BJ (cell line): ENCODE measurements at regions not wholly inside any gene's neighbourhood (a gene's known extent, or its start where the extent isn't known, plus 50 kb on each side); places are given as distances from the start of the nearest gene placed in this dataset.

ENCODE experiments used
- CTCF ChIA-PET: fragments of 350-600 bp; formaldehyde crosslinking; extraction: SDS; loops from one replicate; lab custom pipeline; 2021; ENCODE audit warnings: antibody characterized with exemption, inconsistent platforms; lab: Yijun Ruan, JAX
- POLR2A ChIA-PET: fragments of 300-600 bp; sonication (Branson Sonifier 250); formaldehyde crosslinking; extraction: SDS; loops from one replicate; lab custom pipeline; 2021; ENCODE audit warnings: antibody characterized with exemption; lab: Charles Lee
- DNase-seq: peaks from one replicate; pipeline ENCODE4 v3.0.0-alpha.2; 2011; ENCODE audit warnings: low read depth
- H3K27me3 ChIP-seq: 2 replicates; pipeline ENCODE4 v1.6.0; 2011; ENCODE audit warnings: low read length; ENCODE audit not compliant: control insufficient read depth, insufficient read depth
- H3K36me3 ChIP-seq: 2 replicates; pipeline ENCODE4 v1.5.1; 2011; ENCODE audit warnings: low read length; ENCODE audit not compliant: control insufficient read depth, insufficient read depth
- H3K4me3 ChIP-seq: 2 replicates; pipeline ENCODE4 v1.5.1; 2011; ENCODE audit warnings: low read depth, mild to moderate bottlenecking, control low read depth, low read length
- TF ChIP-seq, protein P1 (sequence below): IDR thresholded peaks from 2 replicates; pipeline ENCODE4 v1.5.1; 2011; ENCODE audit warnings: low read depth, mild to moderate bottlenecking, control low read depth, inconsistent platforms, low read length, moderate library complexity; ENCODE audit not compliant: insufficient read depth

DNA sequence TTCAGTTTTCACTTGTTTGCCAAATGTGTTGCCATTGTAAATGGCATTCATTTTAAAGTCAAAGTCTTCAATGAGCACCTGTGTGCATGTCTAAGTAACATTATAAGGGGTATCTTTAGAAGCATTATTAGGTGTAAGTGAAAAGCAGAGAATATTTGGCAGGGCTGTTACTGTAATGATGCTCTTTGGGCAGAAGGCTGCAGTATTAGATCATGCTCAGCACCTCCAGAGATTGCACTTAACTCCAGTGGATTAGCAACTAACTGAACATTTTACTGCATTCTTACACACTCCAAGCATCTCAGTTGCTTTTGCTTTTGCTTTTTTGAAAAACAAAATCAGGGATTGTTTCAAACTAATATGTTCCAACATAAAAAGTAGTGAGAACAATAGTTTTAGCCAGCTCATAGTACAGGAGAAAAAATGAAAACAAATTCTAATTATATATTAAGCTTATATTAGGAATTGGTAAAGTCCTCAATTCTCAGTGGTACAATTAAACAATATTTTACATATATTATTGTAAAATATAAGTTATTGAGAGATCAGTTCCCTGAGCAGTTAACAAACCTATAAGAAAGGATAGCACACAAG, 1740.9 kb upstream of the CDH9 start:
- no peak overlapping the region for H3K4me3 ChIP-seq
- ChIA-PET CTCF (no interaction called here), POLR2A (no interaction called here)
- TF ChIP-seq, protein P1, sequence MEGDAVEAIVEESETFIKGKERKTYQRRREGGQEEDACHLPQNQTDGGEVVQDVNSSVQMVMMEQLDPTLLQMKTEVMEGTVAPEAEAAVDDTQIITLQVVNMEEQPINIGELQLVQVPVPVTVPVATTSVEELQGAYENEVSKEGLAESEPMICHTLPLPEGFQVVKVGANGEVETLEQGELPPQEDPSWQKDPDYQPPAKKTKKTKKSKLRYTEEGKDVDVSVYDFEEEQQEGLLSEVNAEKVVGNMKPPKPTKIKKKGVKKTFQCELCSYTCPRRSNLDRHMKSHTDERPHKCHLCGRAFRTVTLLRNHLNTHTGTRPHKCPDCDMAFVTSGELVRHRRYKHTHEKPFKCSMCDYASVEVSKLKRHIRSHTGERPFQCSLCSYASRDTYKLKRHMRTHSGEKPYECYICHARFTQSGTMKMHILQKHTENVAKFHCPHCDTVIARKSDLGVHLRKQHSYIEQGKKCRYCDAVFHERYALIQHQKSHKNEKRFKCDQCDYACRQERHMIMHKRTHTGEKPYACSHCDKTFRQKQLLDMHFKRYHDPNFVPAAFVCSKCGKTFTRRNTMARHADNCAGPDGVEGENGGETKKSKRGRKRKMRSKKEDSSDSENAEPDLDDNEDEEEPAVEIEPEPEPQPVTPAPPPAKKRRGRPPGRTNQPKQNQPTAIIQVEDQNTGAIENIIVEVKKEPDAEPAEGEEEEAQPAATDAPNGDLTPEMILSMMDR, result no peak
- no peaks in the 10 kb centered on the region for H3K36me3 ChIP-seq
- no peak for DNase-seq
- H3K27me3 ChIP-seq, result no peaks in the 10 kb centered on the region

DNA sequence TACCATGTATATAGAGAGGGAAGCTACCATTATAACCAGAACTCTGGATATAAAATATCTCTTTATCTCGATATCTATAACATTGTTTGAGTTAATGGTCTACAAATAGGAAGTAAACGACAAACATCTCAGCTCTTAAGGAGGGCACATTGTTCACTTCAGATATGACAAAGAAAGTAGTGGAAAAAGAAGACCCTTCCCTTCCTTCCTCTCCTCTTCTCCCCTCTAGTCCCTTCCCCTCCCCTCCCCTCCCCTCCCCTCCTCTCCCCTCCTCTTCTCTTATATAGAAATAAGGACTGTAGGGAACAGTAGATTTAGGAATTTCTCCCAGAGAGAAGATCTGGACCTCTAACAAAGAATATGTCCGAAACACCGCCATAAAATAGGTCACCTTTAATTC, 1731.9 kb upstream of the CDH9 start:
- TF ChIP-seq, protein P1, result no peak
- Histone ChIP-seq H3K27me3 (no peaks in the 10 kb centered on the region), H3K4me3 (no peak overlapping the region), H3K36me3 (no peaks in the 10 kb centered on the region)
- DNase-seq, result no peak
- ChIA-PET CTCF (no interaction called here), POLR2A (no interaction called here)

DNA sequence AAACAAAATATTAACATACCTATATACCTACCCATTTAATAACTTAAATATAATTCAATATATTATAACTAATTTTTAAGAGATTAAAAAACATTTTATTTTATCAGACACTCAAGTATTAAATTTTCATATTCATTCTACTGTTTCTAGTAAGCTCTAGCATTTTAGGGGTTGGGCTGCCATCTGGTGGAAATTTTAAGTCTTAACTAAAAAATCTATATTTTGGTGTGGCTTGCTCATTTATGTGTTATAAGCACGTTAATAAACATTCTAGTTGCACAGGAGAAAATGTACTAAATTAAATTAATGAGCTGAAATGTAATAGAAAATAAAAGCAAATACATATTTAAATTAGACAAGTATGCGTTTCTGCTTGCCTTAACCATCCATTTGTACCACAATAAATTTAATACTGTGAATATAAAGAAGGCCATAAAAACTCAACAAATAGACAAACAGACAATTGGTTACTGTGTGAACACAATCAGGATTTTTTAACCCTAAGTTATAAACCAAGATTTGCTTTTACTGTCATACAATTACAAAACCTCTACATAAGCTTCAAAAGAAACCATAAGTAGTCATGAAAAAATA, 1728.3 kb upstream of the CDH9 start:
- Histone ChIP-seq H3K27me3 (no peaks in the 10 kb centered on the region), H3K36me3 (no peaks in the 10 kb centered on the region), H3K4me3 (no peak overlapping the region)
- POLR2A ChIA-PET, result no interaction called here
- TF ChIP-seq, protein P1, result no peak
- CTCF ChIA-PET, result no interaction called here
- no peak for DNase-seq

- H3K36me3 ChIP-seq, result no peaks in the 10 kb centered on the region
- no peaks in the 10 kb centered on the region for H3K27me3 ChIP-seq
- POLR2A ChIA-PET, result no interaction called here
- DNase-seq, result no peak
- no peak overlapping the region for H3K4me3 ChIP-seq
- TF ChIP-seq, protein P1, result no peak
- CTCF ChIA-PET, result no interaction called here
Measured at GRCh38 chr5:28751396-28751795, 1713.0 kb upstream of the CDH9 start.

GRCh38 chr5:28750251-28750650, 1711.9 kb upstream of the CDH9 start:
- H3K36me3 ChIP-seq, result no peaks in the 10 kb centered on the region
- CTCF ChIA-PET, result no interaction called here
- DNase-seq, result no peak
- H3K27me3 ChIP-seq, result no peaks in the 10 kb centered on the region
- TF ChIP-seq, protein P1, result no peak
- POLR2A ChIA-PET, result no interaction called here
- H3K4me3 ChIP-seq, result no peak overlapping the region
